Panc1 (cell line): ENCODE measurements at regions not wholly inside any gene's neighbourhood (a gene's known extent, or its start where the extent isn't known, plus 50 kb on each side); places are given as distances from the start of the nearest gene placed in this dataset.

Experiments
- ATAC-seq: fragments of 200-7000 bp; cut with Tn5 transposase; 2 replicates; pipeline ENCODE4 v1.9.1; 2020; ENCODE audit warnings: mild to moderate bottlenecking, moderate library complexity
- BruUV-seq: library from RNA; stranded (reverse); fragments of 400-500 nt; replicated peaks from 2 replicates; lab custom pipeline; 2021; lab: Mats Ljungman, UMichigan
- CTCF ChIA-PET: fragments of 300-600 bp; sonication (Branson Sonifier 250); formaldehyde crosslinking; loops from one replicate; lab custom pipeline; 2022; ENCODE audit warnings: antibody characterized with exemption; lab: Charles Lee
- POLR2A ChIA-PET: fragments of 300-600 bp; sonication (Branson Sonifier 250); formaldehyde crosslinking; loops from one replicate; lab custom pipeline; 2022; ENCODE audit warnings: antibody characterized with exemption; lab: Charles Lee
- DNase-seq: peaks from one replicate; pipeline ENCODE4 v3.0.0-alpha.2; 2010; ENCODE audit warnings: low read depth, low spot score
- H3K27ac ChIP-seq: 2 replicates; pipeline ENCODE4 v1.5.1; 2011; ENCODE audit warnings: mild to moderate bottlenecking, low read length, inconsistent platforms
- H3K27me3 ChIP-seq: fragments of 200-500 bp; sonication (Bioruptor generic); 2 replicates; pipeline ENCODE4 v1.6.0; 2014; ENCODE audit warnings: low read length, inconsistent platforms; ENCODE audit not compliant: control insufficient read depth, insufficient read depth
- H3K36me3 ChIP-seq: fragments of 200-500 bp; sonication (Bioruptor generic); 2 replicates; pipeline ENCODE4 v1.5.1; 2014; ENCODE audit warnings: inconsistent platforms, mild to moderate bottlenecking, low read length, moderate library complexity; ENCODE audit not compliant: control insufficient read depth, insufficient read depth
- H3K4me1 ChIP-seq: 2 replicates; pipeline ENCODE4 v1.5.1; 2011; ENCODE audit warnings: inconsistent platforms, mild to moderate bottlenecking, low read length, moderate library complexity; ENCODE audit not compliant: control insufficient read depth, insufficient read depth
- H3K4me3 ChIP-seq, 2 experiments: 2 replicates each; pipeline ENCODE4 v1.5.1; 2011 to 2012; ENCODE audit warnings: low read depth in 2 of 2, low read length in 2 of 2, mild to moderate bottlenecking in 2 of 2, inconsistent platforms in 1 of 2, moderate library complexity in 1 of 2
- H3K9me3 ChIP-seq: fragments of 200-500 bp; sonication (Bioruptor generic); 2 replicates; pipeline ENCODE4 v1.5.1; 2014; ENCODE audit warnings: low read depth, mild to moderate bottlenecking, inconsistent platforms, low read length, moderate library complexity; ENCODE audit not compliant: control insufficient read depth, insufficient read depth
- POLR2AphosphoS5 ChIP-seq: IDR thresholded peaks from 2 replicates; pipeline ENCODE4 v1.6.1; 2012; ENCODE audit warnings: mild to moderate bottlenecking, low read depth, low read length, moderate library complexity
- SIN3A ChIP-seq: IDR thresholded peaks from 2 replicates; pipeline ENCODE4 v1.6.1; 2012; ENCODE audit warnings: low read depth, mild to moderate bottlenecking, low read length, moderate library complexity, borderline replicate concordance; ENCODE audit not compliant: insufficient read depth
- TCF7L2 ChIP-seq: IDR thresholded peaks from 2 replicates; pipeline ENCODE4 v1.6.1; 2011; ENCODE audit warnings: mild to moderate bottlenecking, low read depth, low read length, inconsistent platforms
- in situ Hi-C: cut with HindIII; loops from 2 replicates; pipeline ENCODE4 v1.10.0; 2016; ENCODE audit warnings: low sequenced_read_pairs, low pct_unique_long_range_greater_than_20kb
- intact Hi-C: fragments of 100-400 bp; cut with micrococcal nuclease; formaldehyde crosslinking; loops from one replicate; pipeline ENCODE4 v1.10.0; 2022; ENCODE audit not compliant: unreplicated experiment
- TF ChIP-seq, protein P1 (sequence below), 2 experiments: IDR thresholded peaks; 2 replicates each; pipeline ENCODE4 v1.6.1; 2011 to 2012; ENCODE audit warnings: low read depth in 2 of 2, control low read depth in 1 of 2, low read length in 1 of 2, mild to moderate bottlenecking in 1 of 2, moderate library complexity in 1 of 2; ENCODE audit not compliant: insufficient read depth in 1 of 2
- TF ChIP-seq, protein P2 (sequence below): fragments of 450-650 bp; IDR thresholded peaks from 2 replicates; pipeline ENCODE4 v1.5.1; 2017; ENCODE audit warnings: mild to moderate bottlenecking

- Histone ChIP-seq H3K36me3 (no peaks in the 10 kb centered on the region), H3K9me3 (no peaks in the 10 kb centered on the region), H3K27me3 (peaks cover 4% of the 10 kb centered on the region), H3K4me3 (no peak overlapping the region), H3K27ac (no peak overlapping the region), H3K4me1 (no peaks in the 10 kb centered on the region)
- DNase-seq, result no peak
- TF ChIP-seq TCF7L2 (no peak), SIN3A (no peak), POLR2AphosphoS5 (no peak)
- TF ChIP-seq, protein P1, sequence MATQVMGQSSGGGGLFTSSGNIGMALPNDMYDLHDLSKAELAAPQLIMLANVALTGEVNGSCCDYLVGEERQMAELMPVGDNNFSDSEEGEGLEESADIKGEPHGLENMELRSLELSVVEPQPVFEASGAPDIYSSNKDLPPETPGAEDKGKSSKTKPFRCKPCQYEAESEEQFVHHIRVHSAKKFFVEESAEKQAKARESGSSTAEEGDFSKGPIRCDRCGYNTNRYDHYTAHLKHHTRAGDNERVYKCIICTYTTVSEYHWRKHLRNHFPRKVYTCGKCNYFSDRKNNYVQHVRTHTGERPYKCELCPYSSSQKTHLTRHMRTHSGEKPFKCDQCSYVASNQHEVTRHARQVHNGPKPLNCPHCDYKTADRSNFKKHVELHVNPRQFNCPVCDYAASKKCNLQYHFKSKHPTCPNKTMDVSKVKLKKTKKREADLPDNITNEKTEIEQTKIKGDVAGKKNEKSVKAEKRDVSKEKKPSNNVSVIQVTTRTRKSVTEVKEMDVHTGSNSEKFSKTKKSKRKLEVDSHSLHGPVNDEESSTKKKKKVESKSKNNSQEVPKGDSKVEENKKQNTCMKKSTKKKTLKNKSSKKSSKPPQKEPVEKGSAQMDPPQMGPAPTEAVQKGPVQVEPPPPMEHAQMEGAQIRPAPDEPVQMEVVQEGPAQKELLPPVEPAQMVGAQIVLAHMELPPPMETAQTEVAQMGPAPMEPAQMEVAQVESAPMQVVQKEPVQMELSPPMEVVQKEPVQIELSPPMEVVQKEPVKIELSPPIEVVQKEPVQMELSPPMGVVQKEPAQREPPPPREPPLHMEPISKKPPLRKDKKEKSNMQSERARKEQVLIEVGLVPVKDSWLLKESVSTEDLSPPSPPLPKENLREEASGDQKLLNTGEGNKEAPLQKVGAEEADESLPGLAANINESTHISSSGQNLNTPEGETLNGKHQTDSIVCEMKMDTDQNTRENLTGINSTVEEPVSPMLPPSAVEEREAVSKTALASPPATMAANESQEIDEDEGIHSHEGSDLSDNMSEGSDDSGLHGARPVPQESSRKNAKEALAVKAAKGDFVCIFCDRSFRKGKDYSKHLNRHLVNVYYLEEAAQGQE (IDR thresholded peaks at IDR 0.05; ENCODE audit: insufficient read depth in 1 of 2, low read depth in 2 of 2, low read length in 1 of 2), result no peak
- TF ChIP-seq, protein P2, sequence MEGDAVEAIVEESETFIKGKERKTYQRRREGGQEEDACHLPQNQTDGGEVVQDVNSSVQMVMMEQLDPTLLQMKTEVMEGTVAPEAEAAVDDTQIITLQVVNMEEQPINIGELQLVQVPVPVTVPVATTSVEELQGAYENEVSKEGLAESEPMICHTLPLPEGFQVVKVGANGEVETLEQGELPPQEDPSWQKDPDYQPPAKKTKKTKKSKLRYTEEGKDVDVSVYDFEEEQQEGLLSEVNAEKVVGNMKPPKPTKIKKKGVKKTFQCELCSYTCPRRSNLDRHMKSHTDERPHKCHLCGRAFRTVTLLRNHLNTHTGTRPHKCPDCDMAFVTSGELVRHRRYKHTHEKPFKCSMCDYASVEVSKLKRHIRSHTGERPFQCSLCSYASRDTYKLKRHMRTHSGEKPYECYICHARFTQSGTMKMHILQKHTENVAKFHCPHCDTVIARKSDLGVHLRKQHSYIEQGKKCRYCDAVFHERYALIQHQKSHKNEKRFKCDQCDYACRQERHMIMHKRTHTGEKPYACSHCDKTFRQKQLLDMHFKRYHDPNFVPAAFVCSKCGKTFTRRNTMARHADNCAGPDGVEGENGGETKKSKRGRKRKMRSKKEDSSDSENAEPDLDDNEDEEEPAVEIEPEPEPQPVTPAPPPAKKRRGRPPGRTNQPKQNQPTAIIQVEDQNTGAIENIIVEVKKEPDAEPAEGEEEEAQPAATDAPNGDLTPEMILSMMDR, result no peak
- BruUV-seq, result no TSS peak
- POLR2A ChIA-PET, result no interaction called here
- intact Hi-C loops, result no loop called here
- in situ Hi-C loops, result no loop called here
- CTCF ChIA-PET, result no interaction called here
- no peak for ATAC-seq
Measured at GRCh38 chr5:88540471-88541115, 271.9 kb upstream of the TMEM161B start.

- no peak for ATAC-seq
- POLR2A ChIA-PET, result no interaction called here
Measured at GRCh38 chr5:88539693-88540365, 271.2 kb upstream of the TMEM161B start.

More at GRCh38 chr5:88539693-88540365, 271.2 kb upstream of the TMEM161B start:
- Histone ChIP-seq H3K4me1 (no peaks in the 10 kb centered on the region), H3K36me3 (no peaks in the 10 kb centered on the region), H3K9me3 (no peaks in the 10 kb centered on the region), H3K4me3 (no peak overlapping the region), H3K27ac (no peak overlapping the region), H3K27me3 (peaks cover 4% of the 10 kb centered on the region)
- CTCF ChIA-PET, result no interaction called here
- in situ Hi-C loops (no loop called here), intact Hi-C loops (no loop called here)
- no TSS peak for BruUV-seq
- TF ChIP-seq, protein P2, result no peak
- TF ChIP-seq, protein P1 (IDR thresholded peaks at IDR 0.05; ENCODE audit: insufficient read depth in 1 of 2, low read depth in 2 of 2, low read length in 1 of 2), result no peak
- TF ChIP-seq SIN3A, result no peak
- TF ChIP-seq TCF7L2, result no peak
- no peak for TF ChIP-seq POLR2AphosphoS5
- no peak for DNase-seq
